22Rv1 (cell line): ENCODE measurements at regions not wholly inside any gene's neighbourhood (a gene's known extent, or its start where the extent isn't known, plus 50 kb on each side); places are given as distances from the start of the nearest gene placed in this dataset.

Source experiments
- H3K27ac ChIP-seq: fragments of 450-650 bp; 2 replicates; pipeline ENCODE4 v1.5.1; 2017
- ZFX ChIP-seq: fragments of 450-650 bp; IDR thresholded peaks from 2 replicates; pipeline ENCODE4 v1.6.1; 2017; ENCODE audit warnings: antibody characterized with exemption, borderline replicate concordance
- TF ChIP-seq, protein P1 (sequence below): fragments of 450-650 bp; IDR thresholded peaks from 2 replicates; pipeline ENCODE4 v1.5.1; 2017; ENCODE audit warnings: mild to moderate bottlenecking

DNA sequence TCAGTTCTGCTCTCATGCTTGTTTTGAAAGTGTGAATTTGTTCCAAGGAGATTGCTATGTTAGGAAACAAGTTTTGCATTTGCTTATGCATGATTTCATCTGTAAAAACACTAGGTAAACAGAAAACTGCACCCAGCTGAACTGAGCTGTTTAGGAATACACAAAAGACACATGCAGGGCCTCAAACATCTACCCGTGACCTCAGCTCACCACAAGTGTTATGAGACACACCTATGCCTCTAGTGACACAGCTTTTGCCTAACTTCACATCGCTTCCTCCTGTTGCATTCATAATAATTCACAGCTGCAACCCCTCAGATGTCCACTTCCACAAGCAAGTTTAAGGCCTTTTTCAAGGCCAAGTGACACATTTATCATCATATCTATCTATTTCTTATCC, 98.0 kb upstream of the SLC24A3 start:
- no peak overlapping the region for H3K27ac ChIP-seq
- no peak for TF ChIP-seq ZFX
- TF ChIP-seq, protein P1, sequence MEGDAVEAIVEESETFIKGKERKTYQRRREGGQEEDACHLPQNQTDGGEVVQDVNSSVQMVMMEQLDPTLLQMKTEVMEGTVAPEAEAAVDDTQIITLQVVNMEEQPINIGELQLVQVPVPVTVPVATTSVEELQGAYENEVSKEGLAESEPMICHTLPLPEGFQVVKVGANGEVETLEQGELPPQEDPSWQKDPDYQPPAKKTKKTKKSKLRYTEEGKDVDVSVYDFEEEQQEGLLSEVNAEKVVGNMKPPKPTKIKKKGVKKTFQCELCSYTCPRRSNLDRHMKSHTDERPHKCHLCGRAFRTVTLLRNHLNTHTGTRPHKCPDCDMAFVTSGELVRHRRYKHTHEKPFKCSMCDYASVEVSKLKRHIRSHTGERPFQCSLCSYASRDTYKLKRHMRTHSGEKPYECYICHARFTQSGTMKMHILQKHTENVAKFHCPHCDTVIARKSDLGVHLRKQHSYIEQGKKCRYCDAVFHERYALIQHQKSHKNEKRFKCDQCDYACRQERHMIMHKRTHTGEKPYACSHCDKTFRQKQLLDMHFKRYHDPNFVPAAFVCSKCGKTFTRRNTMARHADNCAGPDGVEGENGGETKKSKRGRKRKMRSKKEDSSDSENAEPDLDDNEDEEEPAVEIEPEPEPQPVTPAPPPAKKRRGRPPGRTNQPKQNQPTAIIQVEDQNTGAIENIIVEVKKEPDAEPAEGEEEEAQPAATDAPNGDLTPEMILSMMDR: no peak

DNA sequence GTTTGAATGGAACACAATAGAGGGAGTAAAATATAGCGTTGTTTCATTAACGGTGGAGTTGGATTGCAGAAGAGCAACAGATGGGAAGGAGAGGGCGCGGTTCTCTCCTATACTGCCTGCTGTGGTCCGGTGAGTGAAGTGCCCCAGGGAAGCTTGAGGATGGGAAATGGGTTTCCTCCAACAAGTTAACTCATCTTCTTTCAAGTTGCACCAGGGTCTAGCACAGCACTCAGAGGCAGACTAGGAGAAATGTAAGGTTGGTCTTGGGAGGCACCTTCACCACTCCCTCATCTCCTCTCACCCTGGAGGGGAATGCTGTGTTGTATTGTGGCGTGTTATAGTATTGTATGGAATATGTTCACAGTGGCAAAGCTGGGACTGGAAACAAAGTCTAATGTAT, 96.9 kb upstream of the SLC24A3 start:
- H3K27ac ChIP-seq: no peak overlapping the region
- no peak for TF ChIP-seq ZFX
- TF ChIP-seq, protein P1: no peak

DNA sequence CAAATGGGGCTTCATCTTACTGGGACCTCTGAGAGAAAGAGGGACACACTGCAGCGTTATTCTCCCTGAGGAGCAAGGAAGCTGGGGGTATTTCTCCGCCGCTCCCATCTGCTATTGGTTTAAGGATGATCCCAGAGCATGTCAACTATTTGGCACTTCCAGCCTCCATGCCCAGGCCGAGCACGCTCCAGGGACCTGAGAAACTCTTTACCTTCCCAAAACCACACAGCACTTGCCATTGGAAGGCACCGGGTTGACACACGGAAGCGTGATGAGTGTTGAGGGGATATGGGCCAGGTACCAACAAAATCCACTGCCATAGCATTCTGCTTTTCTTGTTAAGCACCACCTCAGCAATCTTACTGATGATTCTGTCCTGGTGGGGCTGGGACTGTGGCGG, 92.4 kb upstream of the SLC24A3 start:
- H3K27ac ChIP-seq: no peak overlapping the region
- TF ChIP-seq, protein P1: no peak
- no peak for TF ChIP-seq ZFX

DNA sequence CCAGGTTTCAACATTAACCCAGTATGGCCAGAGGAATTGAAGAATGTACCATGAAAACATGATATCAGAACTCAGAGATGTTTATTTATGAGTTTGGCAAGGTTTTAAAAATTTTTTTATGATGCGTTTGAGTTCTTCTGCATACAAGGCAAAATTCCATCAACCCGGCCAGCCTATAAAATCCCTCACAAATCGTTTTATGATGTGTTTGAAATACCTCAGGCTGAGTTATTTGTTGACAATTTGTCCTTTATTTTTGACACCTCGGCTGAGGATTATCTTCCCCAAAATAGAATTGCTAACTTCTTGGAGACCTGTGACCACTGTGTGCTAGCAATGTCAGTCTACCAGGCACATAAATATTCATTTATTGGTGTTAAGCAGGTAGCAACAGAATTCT, 91.9 kb upstream of the SLC24A3 start:
- H3K27ac ChIP-seq: no peak overlapping the region
- TF ChIP-seq ZFX: no peak
- TF ChIP-seq, protein P1: no peak

DNA sequence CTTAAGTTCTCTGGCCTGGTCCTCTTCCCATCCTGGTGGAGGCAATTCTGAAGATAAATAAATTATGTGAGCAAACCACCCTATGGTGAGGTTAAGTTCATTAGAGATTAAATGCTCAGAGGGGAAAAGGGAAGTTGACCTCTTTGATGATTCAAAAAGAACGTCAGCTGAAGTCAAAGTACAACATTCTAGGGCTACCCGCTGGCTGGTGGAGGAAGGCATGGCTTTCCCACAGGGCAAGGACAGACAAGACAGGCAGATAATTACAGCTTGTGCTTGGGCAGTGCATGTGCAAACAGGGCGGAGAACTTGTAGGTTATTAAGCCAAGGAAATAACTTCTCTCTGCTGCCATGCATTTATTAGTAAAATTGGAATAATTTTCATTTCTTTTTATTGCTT, 91.0 kb upstream of the SLC24A3 start:
- TF ChIP-seq ZFX: no peak
- TF ChIP-seq, protein P1: no peak
- H3K27ac ChIP-seq: no peak overlapping the region

DNA sequence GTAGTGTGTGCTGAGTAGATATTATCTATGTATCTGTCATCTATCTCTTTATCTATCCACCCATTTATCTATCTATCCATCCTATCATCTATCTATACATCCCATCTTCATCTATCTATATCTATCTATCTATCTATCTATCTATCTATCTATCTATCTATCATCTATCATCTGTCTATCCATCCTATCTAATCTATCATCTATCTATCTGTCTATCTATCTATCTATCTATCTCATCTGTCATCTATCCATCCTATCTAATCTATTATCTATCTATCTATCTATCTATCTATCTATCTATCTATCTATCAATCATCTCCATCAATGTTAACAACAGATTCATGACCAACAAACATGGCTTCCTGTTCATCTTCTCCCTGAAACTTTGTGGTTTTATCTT, 90.5 kb upstream of the SLC24A3 start:
- no peak overlapping the region for H3K27ac ChIP-seq
- TF ChIP-seq, protein P1: no peak
- TF ChIP-seq ZFX: no peak

DNA sequence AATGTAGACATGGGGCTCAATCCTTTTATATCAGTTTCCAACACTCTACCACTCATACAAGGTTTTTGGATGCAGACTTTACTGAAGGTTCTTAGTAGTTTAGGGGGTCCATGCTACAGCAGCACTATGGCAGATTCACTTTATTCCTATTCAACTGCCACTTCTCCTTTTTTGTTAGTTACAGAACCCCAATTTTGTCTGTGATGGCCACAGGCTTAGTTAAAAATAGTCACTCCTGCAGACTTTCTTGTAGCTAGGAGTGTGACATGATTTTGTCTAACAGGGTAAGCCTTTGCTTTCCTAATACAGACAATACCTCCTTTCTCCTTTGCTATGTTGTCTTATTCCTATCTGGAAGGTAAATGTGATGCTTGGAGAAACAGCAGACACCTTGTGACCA, 90.0 kb upstream of the SLC24A3 start:
- H3K27ac ChIP-seq: no peak overlapping the region
- TF ChIP-seq, protein P1: no peak
- TF ChIP-seq ZFX: no peak
